ENCODE measurements at regions not wholly inside any gene's neighbourhood (a gene's known extent, or its start where the extent isn't known, plus 50 kb on each side); places are given as distances from the start of the nearest gene placed in this dataset.
A peak's percentile ranks its signal among the peaks of the same experiment; 100 is the strongest.

GRCh38 chr3:72488738-72489035 lies 359.6 kb downstream of the SHQ1 start:
- peak in 1 of 3 donors; percentile 34 for DNase-seq
- peaks cover 37% of the 10 kb centered on the region for H3K4me1 Mint-ChIP-seq
- no peaks in the 10 kb centered on the region for H3K27me3 ChIP-seq (ENCODE audit: control insufficient read depth in 2 of 2, insufficient read depth in 2 of 2, low read length in 2 of 2)
- H3K4me3 Mint-ChIP-seq: no peak overlapping the region
- no peak overlapping the region for H3K4me2 ChIP-seq (replicated peaks; ENCODE audit: extremely low read depth, low read length, poor library complexity, severe bottlenecking)
- peak overlapping the region in 2 of 7 donors; percentile 8 to 16 for H3K27ac Mint-ChIP-seq
- TF ChIP-seq CTCF (IDR thresholded peaks at IDR 0.05): no peak
- H3K4me3 ChIP-seq (replicated peaks in 1 of 3; ENCODE audit: low read depth in 2 of 3, low read length in 3 of 3): no peak overlapping the region
- H3K36me3 ChIP-seq (replicated peaks in 1 of 2; ENCODE audit: control insufficient read depth in 1 of 2, insufficient read depth in 2 of 2, low read length in 2 of 2): no peaks in the 10 kb centered on the region
- H3K9me3 ChIP-seq (replicated peaks in 1 of 2; ENCODE audit: control insufficient read depth in 1 of 2, insufficient read depth in 1 of 2, low read length in 2 of 2): no peaks in the 10 kb centered on the region
- no peak overlapping the region for H3K27ac ChIP-seq (ENCODE audit: low read depth in 1 of 2, low read length in 2 of 2)
- peaks cover 0 to 3% (median 0%) of the 10 kb centered on the region in 7 donors for H3K9me3 Mint-ChIP-seq
- H3K4me1 ChIP-seq (ENCODE audit: control insufficient read depth in 1 of 2, insufficient read depth in 2 of 2, low read length in 2 of 2): peaks cover 24 to 28% of the 10 kb centered on the region in 2 donors
- WGBS (ENCODE audit: insufficient coverage): 97% methylated on average over 5 of the region's 5 CpGs
- no peak overlapping the region for H2AFZ ChIP-seq (ENCODE audit: insufficient read depth, low read depth, low read length, poor library complexity, severe bottlenecking)
- peaks cover 0 to 3% (median 0%) of the 10 kb centered on the region in 3 donors for H3K27me3 Mint-ChIP-seq (ENCODE audit: low read depth in 3 of 3)
- no peaks in the 10 kb centered on the region for H3K36me3 Mint-ChIP-seq
- H4K20me1 ChIP-seq (ENCODE audit: insufficient read depth, low read length): no peaks in the 10 kb centered on the region
- no peak overlapping the region for H3K9ac ChIP-seq (ENCODE audit: insufficient read depth, low read length, poor library complexity, severe bottlenecking)
- intact Hi-C loops (cut with micrococcal nuclease): no loop called here
- no peaks in the 10 kb centered on the region for H3K79me2 ChIP-seq (ENCODE audit: insufficient read depth, low read length)

GRCh38 chr3:72487946-72488737 lies 360.1 kb downstream of the SHQ1 start:
- Histone ChIP-seq H3K36me3 (replicated peaks in 1 of 2; ENCODE audit: control insufficient read depth in 1 of 2, insufficient read depth in 2 of 2, low read length in 2 of 2) (no peaks in the 10 kb centered on the region), H3K4me1 (ENCODE audit: control insufficient read depth in 1 of 2, insufficient read depth in 2 of 2, low read length in 2 of 2) (peaks cover 24 to 33% of the 10 kb centered on the region in 2 donors), H3K9me3 (replicated peaks in 1 of 2; ENCODE audit: control insufficient read depth in 1 of 2, insufficient read depth in 1 of 2, low read length in 2 of 2) (no peaks in the 10 kb centered on the region), H2AFZ (ENCODE audit: insufficient read depth, low read depth, low read length, poor library complexity, severe bottlenecking) (no peak overlapping the region), H3K4me3 (replicated peaks in 1 of 3; ENCODE audit: low read depth in 2 of 3, low read length in 3 of 3) (no peak overlapping the region), H3K9ac (ENCODE audit: insufficient read depth, low read length, poor library complexity, severe bottlenecking) (no peak overlapping the region), H3K27me3 (ENCODE audit: control insufficient read depth in 2 of 2, insufficient read depth in 2 of 2, low read length in 2 of 2) (no peaks in the 10 kb centered on the region), H4K20me1 (ENCODE audit: insufficient read depth, low read length) (no peaks in the 10 kb centered on the region), H3K27ac (ENCODE audit: low read depth in 1 of 2, low read length in 2 of 2) (peak overlapping the region in 1 of 2 donors; percentile 27), H3K79me2 (ENCODE audit: insufficient read depth, low read length) (no peaks in the 10 kb centered on the region), H3K4me2 (replicated peaks; ENCODE audit: extremely low read depth, low read length, poor library complexity, severe bottlenecking) (no peak overlapping the region)
- Mint-ChIP-seq H3K27me3 (ENCODE audit: low read depth in 3 of 3) (peaks cover 0 to 3% (median 0%) of the 10 kb centered on the region in 3 donors), H3K4me3 (no peak overlapping the region), H3K4me1 (peaks cover 41% of the 10 kb centered on the region), H3K9me3 (no peaks in the 10 kb centered on the region), H3K27ac (peak overlapping the region in 5 of 7 donors; percentile 8 to 93 (median 47)), H3K36me3 (no peaks in the 10 kb centered on the region)
- WGBS (ENCODE audit: insufficient coverage): 71% methylated on average over 6 of the region's 9 CpGs
- TF ChIP-seq CTCF (IDR thresholded peaks at IDR 0.05): no peak
- intact Hi-C loops (cut with micrococcal nuclease): no loop called here
- no peak for DNase-seq
